Lower lobe of right lung (tissue), 2 donors: ENCODE measurements at regions not wholly inside any gene's neighbourhood (a gene's known extent, or its start where the extent isn't known, plus 50 kb on each side); places are given as distances from the start of the nearest gene placed in this dataset.

Experiments
- ATAC-seq, 2 donors: fragments of 200-7000 bp; cut with Tn5 transposase; one replicate each; pipeline ENCODE4 v1.9.1; 2020 to 2022; ENCODE audit warnings: mild to moderate bottlenecking in 2 of 2, moderate library complexity in 2 of 2
- DNase-seq: peaks from one replicate; pipeline ENCODE4 v3.0.0-alpha.2; 2020
- H3K27ac ChIP-seq: fragments of 200-600 bp; one replicate; pipeline ENCODE4 v1.8.0; 2022
- H3K27me3 ChIP-seq: fragments of 200-600 bp; one replicate; pipeline ENCODE4 v1.8.0; 2022; ENCODE audit warnings: low read depth
- H3K36me3 ChIP-seq: fragments of 200-600 bp; one replicate; pipeline ENCODE4 v1.8.0; 2022; ENCODE audit warnings: mild to moderate bottlenecking
- H3K4me1 ChIP-seq: fragments of 200-600 bp; one replicate; pipeline ENCODE4 v1.8.0; 2022
- H3K4me3 ChIP-seq: fragments of 200-600 bp; one replicate; pipeline ENCODE4 v1.8.0; 2022; ENCODE audit warnings: mild to moderate bottlenecking
- H3K9me3 ChIP-seq: fragments of 200-600 bp; one replicate; pipeline ENCODE4 v1.8.0; 2022
- CTCF ChIP-seq: fragments of 200-600 bp; IDR thresholded peaks from one replicate; pipeline ENCODE4 v1.8.0; 2022; ENCODE audit warnings: antibody characterized with exemption, mild to moderate bottlenecking
- intact Hi-C: fragments of 100-400 bp; cut with DNase I; formaldehyde crosslinking; loops from one replicate; pipeline ENCODE4 v1.11.0; 2022
- donor health status: DM: no; HTN: yes; CAD: no; lungs with severe emphysema.

DNA sequence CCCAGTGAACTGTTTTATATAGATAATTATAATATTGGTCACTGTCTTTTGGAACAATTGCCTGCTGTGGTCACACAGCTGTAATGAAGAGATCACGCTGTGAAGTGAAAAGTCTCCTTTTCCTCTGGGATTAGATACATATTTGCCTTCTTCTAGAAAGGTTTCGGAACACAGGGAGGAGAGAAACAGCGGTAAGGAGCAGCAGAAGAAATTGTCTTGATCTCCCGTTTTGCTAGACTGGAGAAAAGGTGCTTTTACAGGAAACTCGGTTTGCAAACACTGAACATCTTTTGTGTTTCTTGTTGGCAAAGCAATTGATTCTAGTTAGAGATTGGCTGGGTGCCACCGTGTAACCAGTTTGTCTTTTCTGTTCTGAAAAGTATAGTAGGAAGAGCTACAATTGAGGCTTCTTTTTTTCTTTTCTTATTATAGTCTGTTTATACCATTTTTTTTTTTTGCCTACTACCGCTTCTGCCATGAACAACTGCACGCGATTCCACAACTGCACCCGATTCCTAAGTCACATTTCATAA, 404.1 kb upstream of the ID4 start:
- no peaks in the 10 kb centered on the region for H3K9me3 ChIP-seq
- no peaks in the 10 kb centered on the region for H3K36me3 ChIP-seq
- no peaks in the 10 kb centered on the region for H3K27me3 ChIP-seq
- no peak overlapping the region for H3K27ac ChIP-seq
- no peak for TF ChIP-seq CTCF
- no peaks in the 10 kb centered on the region for H3K4me1 ChIP-seq
- ATAC-seq (no peak), DNase-seq (no peak)
- intact Hi-C loops, result no loop called here
- no peak overlapping the region for H3K4me3 ChIP-seq

- TF ChIP-seq CTCF, result no peak
- Histone ChIP-seq H3K27ac (no peak overlapping the region), H3K9me3 (no peaks in the 10 kb centered on the region), H3K27me3 (no peaks in the 10 kb centered on the region), H3K4me1 (no peaks in the 10 kb centered on the region), H3K4me3 (no peak overlapping the region), H3K36me3 (no peaks in the 10 kb centered on the region)
- intact Hi-C loops, result no loop called here
- DNase-seq, result no peak
- ATAC-seq, result peak in 1 of 2 donors; percentile 39
Measured at GRCh38 chr6:19434065-19434464, 403.1 kb upstream of the ID4 start.

DNA sequence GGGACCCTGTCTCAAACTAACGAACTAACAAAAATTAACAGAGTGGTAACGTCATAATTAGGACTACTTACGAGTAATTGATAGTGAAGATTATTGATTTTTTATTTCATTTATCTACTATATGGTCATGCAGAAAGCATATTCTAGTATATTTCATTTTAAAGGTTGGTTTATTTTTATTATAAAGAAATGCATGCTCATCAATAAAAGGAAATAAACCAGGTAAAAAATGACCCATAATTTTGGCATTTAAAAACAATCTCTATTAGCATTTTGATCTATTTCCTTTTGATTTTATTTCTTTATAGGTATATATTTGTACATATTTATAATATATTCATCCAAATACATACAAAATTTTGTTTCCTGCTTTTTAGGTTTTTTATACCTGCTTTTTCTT, 401.4 kb upstream of the ID4 start:
- H3K9me3 ChIP-seq, result no peaks in the 10 kb centered on the region
- DNase-seq, result no peak
- ATAC-seq, result no peak
- H3K4me3 ChIP-seq, result no peak overlapping the region
- H3K36me3 ChIP-seq, result no peaks in the 10 kb centered on the region
- H3K27ac ChIP-seq, result no peak overlapping the region
- TF ChIP-seq CTCF, result no peak
- intact Hi-C loops, result no loop called here
- H3K27me3 ChIP-seq, result no peaks in the 10 kb centered on the region
- no peaks in the 10 kb centered on the region for H3K4me1 ChIP-seq

- DNase-seq (no peak), ATAC-seq (peak; percentile 34 to 75)
- no peak overlapping the region for H3K27ac ChIP-seq
- H3K9me3 ChIP-seq, result no peaks in the 10 kb centered on the region
- no peak overlapping the region for H3K4me3 ChIP-seq
- H3K27me3 ChIP-seq, result no peaks in the 10 kb centered on the region
- no peaks in the 10 kb centered on the region for H3K4me1 ChIP-seq
- no peak for TF ChIP-seq CTCF
- H3K36me3 ChIP-seq, result no peaks in the 10 kb centered on the region
- intact Hi-C loops, result no loop called here
Measured at GRCh38 chr6:19438566-19439353, 398.4 kb upstream of the ID4 start.

- H3K27ac ChIP-seq, result no peak overlapping the region
- no peak for TF ChIP-seq CTCF
- H3K27me3 ChIP-seq, result no peaks in the 10 kb centered on the region
- DNase-seq, result no peak
- H3K4me1 ChIP-seq, result no peaks in the 10 kb centered on the region
- H3K36me3 ChIP-seq, result no peaks in the 10 kb centered on the region
- no peaks in the 10 kb centered on the region for H3K9me3 ChIP-seq
- intact Hi-C loops, result no loop called here
- no peak overlapping the region for H3K4me3 ChIP-seq
- ATAC-seq, result no peak
Measured at GRCh38 chr6:19440531-19440930, 396.6 kb upstream of the ID4 start.
